Forelimb muscle (tissue), 1 donor: ENCODE measurements at regions not wholly inside any gene's neighbourhood (a gene's known extent, or its start where the extent isn't known, plus 50 kb on each side); places are given as distances from the start of the nearest gene placed in this dataset.
"Not testable (repeated sequence)": the region's sequence is repeated elsewhere in the genome, so short reads cannot be mapped to it uniquely, and the experiment has no call there.

Source experiments
- DNase-seq: peaks from one replicate; pipeline ENCODE4 v3.0.0-alpha.2; 2013; ENCODE audit warnings: low read depth

DNA sequence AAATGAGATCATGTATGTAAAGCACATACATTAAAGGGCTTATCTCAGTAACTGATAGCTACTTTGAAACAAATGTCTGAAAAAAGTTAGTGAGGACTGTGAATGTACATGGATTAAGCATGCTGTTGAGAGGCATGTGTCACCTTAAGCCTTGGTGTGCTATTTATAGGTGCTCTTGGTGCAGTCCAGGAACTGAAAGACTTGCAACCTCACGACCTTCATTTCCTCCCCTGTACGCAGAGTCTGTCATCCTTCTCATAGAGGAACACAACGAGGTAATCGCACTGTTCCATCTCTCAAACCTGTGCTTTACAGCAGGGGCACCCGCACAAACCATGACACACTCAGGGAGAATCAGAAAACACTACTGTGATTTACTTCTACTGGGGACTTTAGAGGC is 65.6 kb downstream of the UFM1 start:
- DNase-seq, result no peak

- no peak for DNase-seq
Observed at GRCh38 chr13:38417241-38417640, 67.6 kb downstream of the UFM1 start.

GRCh38 chr13:38417727-38418126 is 68.1 kb downstream of the UFM1 start:
- no peak for DNase-seq

DNA sequence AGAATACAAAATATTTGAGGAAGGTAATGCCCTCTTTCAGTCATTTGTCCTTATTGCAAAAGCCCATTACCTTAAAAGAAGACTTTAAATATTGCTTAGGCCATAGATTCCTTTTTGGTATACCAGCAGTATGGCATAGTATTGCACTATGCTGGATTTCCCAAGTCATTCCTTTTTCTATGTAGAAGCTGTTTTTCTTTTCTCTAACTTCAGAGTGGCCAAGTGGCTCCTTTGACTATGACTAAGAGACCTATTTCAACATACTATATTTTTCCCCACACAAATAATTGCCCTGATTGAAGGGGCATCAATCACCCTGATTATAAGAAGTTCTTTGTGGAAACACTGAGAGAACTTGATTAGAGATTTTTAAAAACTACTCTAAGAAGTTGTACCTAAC is 68.6 kb downstream of the UFM1 start:
- DNase-seq, result no peak

GRCh38 chr13:38419312-38419873 is 69.7 kb downstream of the UFM1 start:
- no peak for DNase-seq

DNA sequence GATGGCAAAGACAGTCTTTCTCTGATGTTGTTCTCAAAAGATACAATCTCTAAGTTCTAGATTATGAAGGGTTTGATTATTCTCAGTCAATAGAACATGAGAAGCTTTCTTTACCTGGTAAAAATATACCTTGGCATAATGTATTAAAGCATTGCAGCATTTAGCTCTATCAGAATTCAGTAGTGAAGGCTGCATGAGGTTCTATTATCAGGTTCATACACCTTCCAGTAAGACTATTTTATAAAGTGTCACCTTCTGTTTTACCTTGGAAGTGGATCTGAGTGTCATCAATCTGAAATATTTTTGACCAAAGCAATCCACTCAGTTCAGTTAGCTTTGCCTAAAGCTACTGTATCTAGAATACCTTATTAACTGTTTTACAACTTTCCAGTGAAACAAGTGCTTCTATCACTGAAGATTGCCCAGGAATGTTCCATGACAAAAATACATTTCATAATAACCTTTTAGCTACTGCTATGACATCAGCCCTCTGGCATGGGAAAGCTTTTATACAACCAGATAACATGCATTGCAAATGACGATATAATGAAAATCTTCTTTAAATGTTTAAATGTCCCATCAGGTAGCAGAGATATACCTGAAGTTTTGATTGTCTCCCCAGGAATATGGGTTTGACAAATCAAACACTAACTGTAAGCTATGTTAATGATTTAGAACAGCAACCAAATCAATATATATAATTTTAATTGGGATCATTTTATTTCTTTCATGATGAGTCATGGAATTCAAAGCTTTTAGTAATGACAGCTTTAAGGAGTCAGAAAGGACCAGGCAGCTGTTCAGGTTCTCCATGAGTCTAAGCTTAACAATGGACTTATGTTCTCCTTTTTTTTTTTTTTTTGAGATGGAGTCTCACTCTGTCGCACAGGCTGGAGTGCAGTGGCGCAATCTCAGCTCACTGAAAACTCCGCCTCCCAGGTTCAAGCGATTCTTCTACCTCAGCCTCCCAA is 72.2 kb downstream of the UFM1 start:
- DNase-seq, result no peak

- DNase-seq, result no peak
Observed at GRCh38 chr13:38429916-38430315, 80.3 kb downstream of the UFM1 start.

DNA sequence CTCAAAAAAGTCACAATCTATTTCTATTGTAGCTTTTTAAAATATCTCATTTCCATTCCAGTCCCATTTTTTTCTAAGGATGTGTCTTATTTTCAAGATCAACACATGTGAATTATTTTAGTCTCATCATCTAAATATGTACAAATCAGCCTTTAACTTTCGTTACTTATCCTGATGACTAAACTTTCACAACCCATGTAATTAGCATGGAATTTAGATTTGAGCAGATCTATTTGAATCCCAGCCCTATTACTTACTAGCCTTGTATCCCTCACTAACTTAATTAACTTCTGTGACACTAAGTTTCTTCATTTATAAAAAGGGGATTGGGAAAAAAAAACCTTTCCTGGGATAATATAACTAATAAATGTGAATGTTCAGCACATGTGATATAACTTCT is 81.1 kb downstream of the UFM1 start:
- no peak for DNase-seq

GRCh38 chr13:38440666-38441065 is 91.0 kb downstream of the UFM1 start:
- DNase-seq, result no peak

DNA sequence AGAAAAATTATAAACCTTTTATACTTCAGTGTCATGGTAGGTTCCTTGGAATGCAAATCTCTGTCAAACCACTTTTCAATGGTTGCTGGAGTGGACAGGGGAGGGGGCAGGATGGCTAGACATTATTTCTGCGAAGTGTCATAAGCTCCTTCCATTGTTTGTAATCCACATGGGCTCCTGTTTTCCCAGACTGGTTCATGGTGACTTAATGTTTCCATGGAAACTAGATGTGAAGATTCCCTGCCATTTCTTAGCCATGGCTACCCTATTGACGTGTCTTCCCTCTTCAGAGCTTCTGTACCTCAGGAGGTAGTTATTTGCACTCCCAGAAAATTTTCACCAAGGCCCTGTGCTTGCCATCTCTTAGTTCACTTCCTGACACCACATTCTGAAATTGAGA is 95.3 kb downstream of the UFM1 start:
- no peak for DNase-seq

GRCh38 chr13:38452656-38453055 is 103.0 kb downstream of the UFM1 start:
- DNase-seq, result no peak

DNA sequence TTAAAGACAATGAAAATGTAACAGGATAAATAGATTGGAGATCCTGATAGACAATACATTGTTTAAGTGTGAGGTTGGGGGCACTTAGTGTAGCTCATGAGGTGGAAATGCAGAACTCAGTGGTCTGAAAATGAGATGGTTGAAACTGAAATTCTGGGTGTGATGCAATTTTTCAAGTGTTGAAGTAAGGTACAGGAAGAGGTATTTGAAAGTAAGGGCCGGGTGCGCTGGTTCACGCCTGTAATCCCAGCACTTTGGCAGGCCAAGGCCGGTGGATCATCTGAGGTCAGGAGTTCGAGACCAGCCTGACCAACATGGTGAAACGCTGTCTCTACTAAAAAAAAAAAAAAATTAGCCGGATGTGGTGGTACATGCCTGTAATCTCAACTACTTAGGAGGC is 113.0 kb downstream of the UFM1 start:
- no peak for DNase-seq

- no peak for DNase-seq
Observed at GRCh38 chr13:38463048-38463447, 113.4 kb downstream of the UFM1 start.

DNA sequence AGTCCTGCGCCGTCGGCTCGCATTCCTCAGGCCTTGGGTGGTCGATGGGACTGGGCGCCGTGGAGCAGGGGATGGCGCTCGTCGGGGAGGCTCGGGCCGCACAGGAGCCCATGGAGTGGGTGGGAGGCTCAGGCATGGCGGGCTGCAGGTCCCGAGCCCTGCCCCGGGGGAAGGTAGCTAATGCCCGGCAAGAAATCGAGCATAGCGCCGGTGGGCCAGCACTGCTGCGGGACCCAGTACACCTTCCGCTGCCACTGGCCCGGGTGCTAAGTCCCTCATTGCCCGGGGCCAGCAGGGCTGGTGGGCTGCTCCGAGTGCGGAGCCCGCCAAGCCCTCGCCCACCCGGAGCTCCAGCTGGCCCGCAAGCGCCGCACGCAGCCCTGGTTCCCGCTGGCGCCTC is 122.8 kb downstream of the UFM1 start:
- not testable (repeated sequence) for DNase-seq

- DNase-seq, result no peak
Observed at GRCh38 chr13:38473305-38473704, 123.7 kb downstream of the UFM1 start.

- DNase-seq, result no peak
Observed at GRCh38 chr13:38477676-38478075, 128.0 kb downstream of the UFM1 start.

- DNase-seq, result no peak
Observed at GRCh38 chr13:38483623-38484022, 134.0 kb downstream of the UFM1 start.

GRCh38 chr13:38490657-38491056 is 141.0 kb downstream of the UFM1 start:
- DNase-seq, result no peak

DNA sequence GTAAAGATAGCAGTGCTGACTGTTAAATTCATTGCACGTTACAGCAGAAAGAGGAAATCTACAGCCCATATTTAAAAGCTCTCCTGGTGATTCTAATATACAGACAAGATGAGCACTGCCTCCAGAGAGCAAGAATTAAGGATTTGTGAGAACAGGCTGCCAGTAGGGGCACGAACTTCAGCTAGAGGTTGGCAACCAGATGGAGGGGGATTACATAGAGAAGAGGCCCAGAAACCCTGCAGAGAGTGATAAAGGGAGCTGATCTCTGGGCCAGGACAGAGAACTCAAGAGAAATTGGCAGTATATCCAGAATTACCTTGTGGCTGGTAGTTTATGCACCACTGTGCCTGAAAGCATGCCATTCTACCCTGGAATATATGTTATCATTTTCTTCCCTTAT is 144.8 kb downstream of the UFM1 start:
- no peak for DNase-seq

- no peak for DNase-seq
Observed at GRCh38 chr13:38496917-38497316, 147.3 kb downstream of the UFM1 start.

DNA sequence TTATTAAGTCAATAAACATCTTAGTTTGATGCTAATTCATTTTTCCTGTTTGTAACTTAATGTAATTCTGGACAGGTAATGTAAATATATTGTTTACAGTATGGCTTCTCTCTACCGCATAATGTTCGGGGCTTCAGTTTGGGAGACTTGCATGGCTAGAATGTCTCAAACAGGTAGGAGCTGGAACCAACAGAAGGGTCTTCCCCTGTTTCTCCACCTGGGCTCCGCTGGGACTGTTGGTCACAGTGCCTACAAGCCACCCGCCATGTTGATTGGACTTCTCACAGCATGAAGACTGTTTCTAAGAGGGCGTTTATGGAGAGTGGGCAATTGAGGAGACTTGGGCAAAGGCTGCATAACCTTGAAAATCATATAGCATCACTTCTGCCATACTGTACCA is 148.6 kb downstream of the UFM1 start:
- DNase-seq, result no peak

DNA sequence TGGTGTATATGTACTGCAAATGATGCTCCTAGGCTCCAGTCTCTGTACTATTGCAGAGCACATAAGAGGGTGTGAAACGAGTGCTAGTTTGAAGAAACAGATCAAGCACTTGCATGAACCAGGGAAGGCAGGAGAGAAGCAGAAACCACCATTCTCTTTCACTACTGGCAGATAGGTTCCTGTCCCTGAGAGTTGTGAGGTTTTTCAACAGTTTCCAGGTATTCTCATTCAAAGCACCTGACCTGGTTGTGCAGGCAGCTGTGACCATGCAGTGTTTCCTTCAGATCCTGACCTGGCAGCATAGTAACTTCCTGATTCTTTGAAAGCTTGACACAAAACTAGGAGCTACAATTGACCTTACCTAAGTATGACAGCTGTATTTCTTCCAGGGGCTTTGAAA is 164.9 kb downstream of the UFM1 start:
- DNase-seq, result no peak

DNA sequence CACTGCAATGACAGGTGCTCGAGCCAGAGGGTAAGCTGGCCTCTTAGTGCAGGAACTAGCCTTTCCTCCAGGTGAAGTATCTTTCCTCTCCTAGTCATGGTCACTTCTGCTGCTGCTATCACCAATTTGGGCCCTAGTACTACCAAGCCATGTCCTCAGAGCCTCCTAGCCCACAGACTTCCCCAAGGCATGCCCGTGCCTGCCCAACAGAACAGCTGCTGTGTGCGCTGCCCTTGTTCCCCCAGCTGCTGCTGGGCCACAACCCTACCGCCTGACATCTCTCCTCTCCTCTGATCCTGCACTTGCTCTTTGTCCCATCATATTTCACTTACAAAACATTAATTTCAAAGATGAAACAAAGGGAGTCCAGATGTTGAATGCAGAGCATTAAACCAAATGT is 168.5 kb upstream of the FREM2 start:
- no peak for DNase-seq
